A549 (cell line): ENCODE measurements at regions not wholly inside any gene's neighbourhood (a gene's known extent, or its start where the extent isn't known, plus 50 kb on each side); places are given as distances from the start of the nearest gene placed in this dataset.

Source experiments
- CBX8 ChIP-seq: fragments of 200-600 bp; sonication (generic); IDR thresholded peaks from 2 replicates; pipeline ENCODE4 v1.6.1; 2016
- CTCF ChIP-seq: fragments of >200 bp; sonication (Bioruptor Twin); formaldehyde crosslinking; IDR thresholded peaks from 3 replicates; pipeline ENCODE4 v1.5.1; 2016
- HMGXB4 ChIP-seq: fragments of 250-450 bp; sonication (Bioruptor Pico); IDR thresholded peaks from 2 replicates; pipeline ENCODE4 v1.5.0; 2021; ENCODE audit warnings: mild to moderate bottlenecking, moderate library complexity, borderline replicate concordance
- KDM1A ChIP-seq: fragments of 200-600 bp; sonication (generic); IDR thresholded peaks from 2 replicates; pipeline ENCODE4 v1.6.1; 2016; ENCODE audit warnings: low read depth, mild to moderate bottlenecking
- POLR2A ChIP-seq: IDR thresholded peaks from 2 replicates; pipeline ENCODE4 v1.6.1; 2012; ENCODE audit warnings: mild to moderate bottlenecking, low read length
- SREBF2 ChIP-seq: fragments of 450-650 bp; IDR thresholded peaks from 2 replicates; pipeline ENCODE4 v1.6.1; 2014; ENCODE audit warnings: mild to moderate bottlenecking, moderate library complexity
- TP53 ChIP-seq: fragments of 250-450 bp; sonication (Bioruptor Pico); IDR thresholded peaks from 2 replicates; pipeline ENCODE4 v1.5.0; 2021; ENCODE audit warnings: mild to moderate bottlenecking, moderate library complexity
- TF ChIP-seq, protein P1 (sequence below): IDR thresholded peaks from 2 replicates; pipeline ENCODE4 v1.6.1; 2012

GRCh38 chr2:105634198-105634597, 110.5 kb upstream of the NCK2 start:
- TF ChIP-seq CTCF: no peak
- no peak for TF ChIP-seq POLR2A
- TF ChIP-seq, protein P1, sequence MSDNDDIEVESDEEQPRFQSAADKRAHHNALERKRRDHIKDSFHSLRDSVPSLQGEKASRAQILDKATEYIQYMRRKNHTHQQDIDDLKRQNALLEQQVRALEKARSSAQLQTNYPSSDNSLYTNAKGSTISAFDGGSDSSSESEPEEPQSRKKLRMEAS: no peak
- TF ChIP-seq TP53 (CRISPR knock-in tag): no peak
- TF ChIP-seq CBX8: no peak
- TF ChIP-seq SREBF2: no peak
- no peak for TF ChIP-seq HMGXB4
- TF ChIP-seq KDM1A: no peak
